HEK293T (cell line): ENCODE measurements at regions not wholly inside any gene's neighbourhood (a gene's known extent, or its start where the extent isn't known, plus 50 kb on each side); places are given as distances from the start of the nearest gene placed in this dataset.

Experiments used
- ARNT ChIP-seq: fragments of 450-650 bp; IDR thresholded peaks from 2 replicates; pipeline ENCODE4 v1.6.1; 2017; ENCODE audit warnings: mild to moderate bottlenecking
- BHLHE40 ChIP-seq: fragments of 450-650 bp; IDR thresholded peaks from 2 replicates; pipeline ENCODE4 v1.6.1; 2016; ENCODE audit warnings: mild to moderate bottlenecking, moderate library complexity, borderline replicate concordance
- ELF4 ChIP-seq: fragments of 450-650 bp; IDR thresholded peaks from 2 replicates; pipeline ENCODE4 v1.6.1; 2017; ENCODE audit warnings: antibody characterized with exemption
- FOXA1 ChIP-seq: fragments of 450-650 bp; IDR thresholded peaks from 2 replicates; pipeline ENCODE4 v1.6.1; 2016; ENCODE audit warnings: mild to moderate bottlenecking
- FOXK2 ChIP-seq: fragments of 450-650 bp; IDR thresholded peaks from 2 replicates; pipeline ENCODE4 v1.6.1; 2016; ENCODE audit warnings: mild to moderate bottlenecking
- FOXM1 ChIP-seq: fragments of 450-650 bp; IDR thresholded peaks from 2 replicates; pipeline ENCODE4 v1.6.1; 2017; ENCODE audit warnings: mild to moderate bottlenecking, borderline replicate concordance
- HDGF ChIP-seq: fragments of 450-650 bp; IDR thresholded peaks from 2 replicates; pipeline ENCODE4 v1.6.1; 2017; ENCODE audit warnings: antibody characterized with exemption, borderline replicate concordance
- L3MBTL2 ChIP-seq: fragments of 450-650 bp; conservative IDR thresholded peaks from 2 replicates; pipeline ENCODE4 v1.6.1; 2016; ENCODE audit warnings: mild to moderate bottlenecking
- LEF1 ChIP-seq: fragments of 450-650 bp; IDR thresholded peaks from 2 replicates; pipeline ENCODE4 v1.6.1; 2017; ENCODE audit warnings: mild to moderate bottlenecking, borderline replicate concordance
- NFRKB ChIP-seq: fragments of 450-650 bp; IDR thresholded peaks from 2 replicates; pipeline ENCODE4 v1.6.1; 2016; ENCODE audit warnings: mild to moderate bottlenecking, moderate library complexity
- SP1 ChIP-seq: fragments of 450-650 bp; IDR thresholded peaks from 2 replicates; pipeline ENCODE4 v1.6.1; 2017
- SUZ12 ChIP-seq: fragments of 450-650 bp; IDR thresholded peaks from 2 replicates; pipeline ENCODE4 v1.6.1; 2016; ENCODE audit warnings: mild to moderate bottlenecking
- TARDBP ChIP-seq: fragments of 450-650 bp; IDR thresholded peaks from 2 replicates; pipeline ENCODE4 v1.6.1; 2016

DNA sequence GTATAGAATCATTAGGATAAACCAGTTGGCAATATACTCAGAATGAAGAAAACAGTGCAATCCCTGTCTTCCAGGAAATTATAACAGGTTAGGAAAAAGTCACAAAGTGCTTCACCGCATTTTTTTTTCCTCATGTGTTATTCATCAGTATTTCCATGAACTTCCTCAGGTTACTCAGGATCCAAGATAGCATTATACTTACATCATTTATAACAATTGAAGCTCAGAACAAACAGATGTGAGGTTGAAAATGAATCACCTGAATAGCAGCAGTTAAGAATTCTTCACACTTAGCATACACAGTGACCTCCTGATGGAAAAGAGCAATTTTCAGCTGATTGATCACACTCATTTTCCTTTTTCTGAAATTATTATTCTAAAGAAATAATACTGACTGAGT, 1040.7 kb upstream of the B3GALT2 start:
- TF ChIP-seq SP1 (no peak), LEF1 (no peak), NFRKB (no peak), FOXM1 (no peak), ELF4 (no peak), TARDBP (no peak), FOXA1 (no peak), HDGF (no peak), ARNT (no peak), BHLHE40 (no peak), SUZ12 (no peak), FOXK2 (no peak), L3MBTL2 (no peak)
